CD4-positive, alpha-beta memory T cell (primary cell): ENCODE measurements at regions not wholly inside any gene's neighbourhood (a gene's known extent, or its start where the extent isn't known, plus 50 kb on each side); places are given as distances from the start of the nearest gene placed in this dataset.
"Not testable (repeated sequence)": the region's sequence is repeated elsewhere in the genome, so short reads cannot be mapped to it uniquely, and the experiment has no call there.

Source experiments
- CTCF ChIA-PET: fragments of 350-600 bp; sonication (Branson Sonifier 250); formaldehyde crosslinking; loops from one replicate; lab custom pipeline; 2021; ENCODE audit warnings: inconsistent platforms; ENCODE audit not compliant: partially characterized antibody; lab: Charles Lee
- POLR2A ChIA-PET: fragments of 350-600 bp; sonication (Branson Sonifier 250); formaldehyde crosslinking; loops from one replicate; lab custom pipeline; 2021; ENCODE audit not compliant: partially characterized antibody; lab: Charles Lee
- DNase-seq, 5 donors: peaks; one replicate each; pipeline versions ENCODE4 v3.0.0 to v3.0.0-alpha.2; 2020 to 2022; ENCODE audit warnings: mixed read lengths in 1 of 5
- H3K27ac ChIP-seq: one replicate; pipeline ENCODE4 v1.7.0; 2013; ENCODE audit warnings: low read depth, low read length
- H3K27me3 ChIP-seq: 2 replicates; pipeline ENCODE4 v1.7.0; 2013; ENCODE audit warnings: mild to moderate bottlenecking, low read length, moderate library complexity; ENCODE audit not compliant: insufficient read depth
- H3K36me3 ChIP-seq: 2 replicates; pipeline ENCODE4 v1.7.0; 2013; ENCODE audit warnings: mild to moderate bottlenecking, low read length, moderate library complexity; ENCODE audit not compliant: insufficient read depth
- H3K4me1 ChIP-seq: 2 replicates; pipeline ENCODE4 v1.7.0; 2013; ENCODE audit warnings: mild to moderate bottlenecking, low read length, moderate library complexity; ENCODE audit not compliant: insufficient read depth
- H3K4me3 ChIP-seq, 2 donors: one replicate each; pipeline ENCODE4 v1.7.0; 2013; ENCODE audit warnings: low read length in 2 of 2, mild to moderate bottlenecking in 1 of 2
- H3K9me3 ChIP-seq, 2 donors: one replicate each; pipeline ENCODE4 v1.7.0; 2013; ENCODE audit warnings: low read length in 2 of 2, control low read depth in 1 of 2; ENCODE audit not compliant: control insufficient read depth in 1 of 2
- H3K27ac Mint-ChIP-seq, 7 donors: one replicate each; pipeline ENCODE4 v1.8.0; 2020 to 2021; ENCODE audit warnings: mixed read lengths in 7 of 7, mild to moderate bottlenecking in 6 of 7, inconsistent platforms in 3 of 7, moderate library complexity in 3 of 7
- H3K27me3 Mint-ChIP-seq, 2 donors: one replicate each; pipeline ENCODE4 v1.8.0; 2020 to 2021; ENCODE audit warnings: mixed read lengths in 2 of 2
- H3K36me3 Mint-ChIP-seq, 2 donors: one replicate each; pipeline ENCODE4 v1.8.0; 2020 to 2021; ENCODE audit warnings: mixed read lengths in 2 of 2, inconsistent platforms in 1 of 2, mild to moderate bottlenecking in 1 of 2
- H3K4me1 Mint-ChIP-seq, 4 donors: one replicate each; pipeline ENCODE4 v1.8.0; 2020 to 2021; ENCODE audit warnings: mixed read lengths in 4 of 4, mild to moderate bottlenecking in 1 of 4
- H3K4me3 Mint-ChIP-seq, 8 donors: one replicate each; pipeline ENCODE4 v1.8.0; 2020 to 2021; ENCODE audit warnings: mixed read lengths in 8 of 8, mild to moderate bottlenecking in 7 of 8, moderate library complexity in 6 of 8, inconsistent platforms in 3 of 8
- H3K9me3 Mint-ChIP-seq, 8 donors: one replicate each; pipeline ENCODE4 v1.8.0; 2020 to 2021; ENCODE audit warnings: mixed read lengths in 8 of 8, mild to moderate bottlenecking in 5 of 8, inconsistent platforms in 3 of 8, moderate library complexity in 1 of 8
- intact Hi-C: fragments of 100-400 bp; cut with micrococcal nuclease; formaldehyde crosslinking; loops from one replicate; pipeline ENCODE4 v1.15.1; 2023

DNA sequence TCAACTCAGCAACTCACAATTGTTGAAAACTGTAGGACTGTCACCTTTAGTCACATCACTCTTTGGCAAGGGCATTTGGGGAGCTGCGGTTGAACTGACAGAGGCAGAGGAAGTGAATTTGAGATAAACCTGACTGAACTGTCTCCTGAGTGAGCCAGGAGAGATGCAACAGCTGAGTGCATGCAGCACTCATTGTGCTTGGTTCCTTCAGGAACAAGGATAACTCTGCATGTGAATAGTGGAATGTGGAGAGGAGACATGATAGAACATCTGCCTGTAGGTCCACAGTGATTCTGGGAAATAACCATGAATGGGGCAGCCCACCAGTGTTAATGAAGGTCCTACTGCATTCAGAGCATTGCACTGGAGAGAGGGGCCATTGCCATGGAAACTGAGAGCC is 494.7 kb downstream of the STK39 start:
- peaks cover 2 to 4% of the 10 kb centered on the region in 2 donors for H3K27me3 Mint-ChIP-seq

DNA sequence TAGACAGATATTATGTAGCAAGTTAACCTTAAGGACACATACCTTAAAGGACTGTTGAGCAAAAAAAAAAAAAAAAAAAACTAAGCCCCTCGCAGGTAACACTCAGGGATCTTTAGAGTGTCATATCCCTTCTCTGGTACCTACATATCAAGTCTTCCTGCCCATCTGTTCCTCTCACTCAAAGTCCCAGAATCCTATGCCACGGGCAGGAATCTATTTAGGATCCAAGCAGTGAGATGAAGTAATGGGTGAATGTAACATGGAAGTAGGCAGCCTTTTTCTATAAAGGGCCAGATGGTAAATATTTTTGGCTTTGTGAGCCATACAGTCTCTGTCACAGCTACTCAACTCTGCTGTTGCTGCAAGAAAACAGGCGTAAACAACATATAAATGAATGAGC is 496.7 kb downstream of the STK39 start:
- POLR2A ChIA-PET: no interaction called here
- Histone ChIP-seq H3K9me3 (no peaks in the 10 kb centered on the region), H3K36me3 (no peaks in the 10 kb centered on the region), H3K27ac (no peak overlapping the region), H3K4me1 (no peaks in the 10 kb centered on the region), H3K4me3 (no peak overlapping the region), H3K27me3 (no peaks in the 10 kb centered on the region)
- CTCF ChIA-PET: no interaction called here
- intact Hi-C loops: no loop called here
- Mint-ChIP-seq H3K4me3 (no peak overlapping the region), H3K9me3 (peaks cover 0 to 3% (median 0%) of the 10 kb centered on the region in 8 donors), H3K36me3 (no peaks in the 10 kb centered on the region), H3K27ac (no peak overlapping the region), H3K27me3 (peaks cover 2 to 4% of the 10 kb centered on the region in 2 donors), H3K4me1 (no peaks in the 10 kb centered on the region)
- DNase-seq: no peak

More for the DNA sequence above, 494.7 kb downstream of the STK39 start:
- CTCF ChIA-PET: no interaction called here
- DNase-seq: no peak
- POLR2A ChIA-PET: no interaction called here
- H3K36me3 Mint-ChIP-seq: no peaks in the 10 kb centered on the region
- no peak overlapping the region for H3K27ac ChIP-seq
- H3K4me3 ChIP-seq: no peak overlapping the region
- no peak overlapping the region for H3K4me3 Mint-ChIP-seq
- intact Hi-C loops: no loop called here
- H3K27me3 ChIP-seq: no peaks in the 10 kb centered on the region
- no peak overlapping the region for H3K27ac Mint-ChIP-seq
- H3K36me3 ChIP-seq: no peaks in the 10 kb centered on the region
- H3K4me1 Mint-ChIP-seq: no peaks in the 10 kb centered on the region
- H3K9me3 ChIP-seq: no peaks in the 10 kb centered on the region
- H3K4me1 ChIP-seq: no peaks in the 10 kb centered on the region
- H3K9me3 Mint-ChIP-seq: no peaks in the 10 kb centered on the region

DNA sequence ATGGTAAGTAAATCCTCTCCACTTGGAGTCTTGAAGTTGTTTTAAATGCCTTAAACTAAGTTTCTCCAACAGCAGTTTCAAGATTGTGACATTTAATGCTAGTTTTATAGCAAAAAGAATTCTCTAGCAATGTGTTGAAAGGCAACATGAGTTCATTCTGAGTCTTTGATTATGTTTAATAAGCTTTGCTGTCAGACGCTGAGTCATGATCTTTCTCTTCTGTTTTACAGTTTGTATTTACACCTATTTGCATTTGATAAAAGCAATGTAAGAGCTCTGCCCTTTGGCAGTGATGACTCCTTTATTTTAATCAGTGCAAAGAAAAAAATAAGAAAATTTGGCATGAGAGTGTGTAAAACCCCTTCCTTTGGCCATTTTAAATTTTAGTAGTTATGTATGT is 497.7 kb downstream of the STK39 start:
- no peaks in the 10 kb centered on the region for H3K27me3 ChIP-seq
- H3K27ac ChIP-seq: no peak overlapping the region
- H3K9me3 Mint-ChIP-seq: peaks cover 0 to 3% (median 0%) of the 10 kb centered on the region in 8 donors
- DNase-seq: no peak
- H3K36me3 ChIP-seq: no peaks in the 10 kb centered on the region
- H3K36me3 Mint-ChIP-seq: no peaks in the 10 kb centered on the region
- peaks cover 3 to 4% of the 10 kb centered on the region in 2 donors for H3K27me3 Mint-ChIP-seq
- POLR2A ChIA-PET: no interaction called here
- CTCF ChIA-PET: no interaction called here
- H3K4me3 ChIP-seq: no peak overlapping the region
- H3K4me1 Mint-ChIP-seq: no peaks in the 10 kb centered on the region
- intact Hi-C loops: no loop called here
- no peak overlapping the region for H3K4me3 Mint-ChIP-seq
- H3K4me1 ChIP-seq: no peaks in the 10 kb centered on the region
- H3K27ac Mint-ChIP-seq: no peak overlapping the region
- no peaks in the 10 kb centered on the region for H3K9me3 ChIP-seq

DNA sequence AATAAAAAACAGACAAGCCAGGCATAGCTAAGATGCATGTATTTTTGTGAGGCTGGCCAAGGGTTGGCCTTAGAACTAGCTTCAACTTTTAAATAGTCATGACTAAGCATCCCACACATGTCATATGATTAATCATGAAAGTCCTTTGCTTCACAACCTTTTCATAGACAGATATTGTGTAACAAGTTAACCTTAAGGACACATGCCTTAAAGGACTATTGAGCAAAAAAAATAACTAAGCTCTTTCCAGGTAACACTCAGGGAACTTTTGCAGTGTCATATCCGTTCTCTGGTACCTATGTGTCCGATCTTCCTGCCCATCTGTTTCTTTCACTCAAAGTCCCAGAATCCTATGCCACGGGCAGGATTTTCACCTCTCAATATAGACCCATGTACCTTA is 498.4 kb downstream of the STK39 start:
- ChIA-PET CTCF (no interaction called here), POLR2A (no interaction called here)

DNA sequence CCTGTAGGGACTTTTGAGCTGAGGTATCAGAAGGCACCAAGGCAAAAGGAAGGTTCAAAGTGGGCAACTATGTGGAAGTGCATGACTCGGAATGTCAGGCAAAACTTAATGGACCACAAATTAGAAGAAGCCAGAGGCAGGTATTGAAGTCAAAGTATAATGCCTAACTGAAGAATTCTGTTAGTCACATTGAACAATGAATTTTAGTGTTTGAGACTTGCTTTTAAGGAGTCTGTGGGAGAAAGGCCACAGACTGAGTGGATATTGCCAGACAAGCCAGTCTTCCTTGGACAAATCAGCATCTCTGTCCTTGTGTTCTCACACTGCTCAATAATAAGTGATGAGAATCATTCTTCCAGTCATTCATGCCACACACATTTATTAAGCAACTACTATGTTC is 498.9 kb downstream of the STK39 start:
- Mint-ChIP-seq H3K4me1 (no peaks in the 10 kb centered on the region), H3K9me3 (peaks cover 0 to 3% (median 0%) of the 10 kb centered on the region in 8 donors), H3K36me3 (no peaks in the 10 kb centered on the region), H3K27me3 (peaks cover 3 to 4% of the 10 kb centered on the region in 2 donors), H3K27ac (no peak overlapping the region), H3K4me3 (no peak overlapping the region)
- no peaks in the 10 kb centered on the region for H3K9me3 ChIP-seq
- no peaks in the 10 kb centered on the region for H3K36me3 ChIP-seq
- no peaks in the 10 kb centered on the region for H3K27me3 ChIP-seq
- intact Hi-C loops: no loop called here
- ChIA-PET POLR2A (no interaction called here), CTCF (no interaction called here)
- H3K27ac ChIP-seq: no peak overlapping the region
- H3K4me3 ChIP-seq: no peak overlapping the region
- no peaks in the 10 kb centered on the region for H3K4me1 ChIP-seq
- no peak for DNase-seq

More for the DNA sequence above, 498.4 kb downstream of the STK39 start:
- intact Hi-C loops: no loop called here
- no peak overlapping the region for H3K27ac ChIP-seq
- no peaks in the 10 kb centered on the region for H3K4me1 Mint-ChIP-seq
- peaks cover 0 to 3% (median 0%) of the 10 kb centered on the region in 8 donors for H3K9me3 Mint-ChIP-seq
- no peaks in the 10 kb centered on the region for H3K27me3 ChIP-seq
- H3K27ac Mint-ChIP-seq: no peak overlapping the region
- H3K4me3 Mint-ChIP-seq: no peak overlapping the region
- H3K4me1 ChIP-seq: no peaks in the 10 kb centered on the region
- H3K27me3 Mint-ChIP-seq: peaks cover 3 to 4% of the 10 kb centered on the region in 2 donors
- no peak overlapping the region for H3K4me3 ChIP-seq
- no peaks in the 10 kb centered on the region for H3K36me3 Mint-ChIP-seq
- DNase-seq: no peak
- H3K9me3 ChIP-seq: no peaks in the 10 kb centered on the region
- H3K36me3 ChIP-seq: no peaks in the 10 kb centered on the region

DNA sequence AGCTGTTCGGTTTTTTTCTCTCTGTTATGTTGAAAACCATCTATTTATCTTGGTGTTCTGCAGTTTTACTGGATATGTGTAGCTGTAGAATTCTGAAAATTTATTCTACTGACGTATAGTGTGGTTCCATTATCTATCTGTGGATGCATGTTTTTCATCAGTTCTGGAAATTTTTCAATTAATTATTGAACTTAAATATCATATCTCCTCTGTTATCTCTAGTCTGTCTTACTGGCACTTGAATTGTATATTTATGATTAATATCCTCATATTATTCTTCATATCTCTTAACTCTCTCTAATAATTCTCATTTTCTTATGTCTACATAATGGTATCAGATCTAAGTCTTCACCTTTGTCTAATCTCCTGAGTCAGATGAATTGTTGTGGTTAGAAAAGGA is 501.7 kb downstream of the STK39 start:
- Histone ChIP-seq H3K36me3 (no peaks in the 10 kb centered on the region), H3K4me3 (no peak overlapping the region), H3K27ac (no peak overlapping the region), H3K27me3 (no peaks in the 10 kb centered on the region), H3K4me1 (no peaks in the 10 kb centered on the region), H3K9me3 (no peaks in the 10 kb centered on the region)
- no peak for DNase-seq
- peaks cover 1 to 3% of the 10 kb centered on the region in 2 donors for H3K27me3 Mint-ChIP-seq
- CTCF ChIA-PET: no interaction called here
- intact Hi-C loops: no loop called here
- H3K4me1 Mint-ChIP-seq: no peaks in the 10 kb centered on the region
- H3K4me3 Mint-ChIP-seq: no peak overlapping the region
- POLR2A ChIA-PET: no interaction called here
- peaks cover 0 to 3% (median 0%) of the 10 kb centered on the region in 8 donors for H3K9me3 Mint-ChIP-seq
- no peak overlapping the region for H3K27ac Mint-ChIP-seq
- H3K36me3 Mint-ChIP-seq: no peaks in the 10 kb centered on the region

DNA sequence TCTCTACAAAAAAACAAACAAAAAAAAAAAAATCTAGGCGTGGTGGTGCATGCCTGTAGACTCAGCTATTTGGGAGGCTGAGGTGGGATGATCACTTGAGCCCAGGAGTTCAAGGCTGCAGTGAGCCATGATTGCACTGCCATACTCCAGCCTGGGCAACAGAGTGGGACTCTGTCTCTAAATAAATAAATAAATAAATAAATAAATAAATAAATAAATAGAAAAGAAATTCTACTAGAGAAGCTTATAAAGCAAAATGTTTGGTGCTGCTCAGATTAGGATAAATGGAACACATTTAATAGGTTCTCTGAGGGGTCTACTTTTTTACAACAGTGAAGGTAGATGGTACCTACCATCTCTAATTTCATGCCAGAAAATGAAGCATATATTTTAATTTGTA is 507.5 kb downstream of the STK39 start:
- H3K27ac Mint-ChIP-seq, DNase-seq, H3K27me3 Mint-ChIP-seq, intact Hi-C loops, H3K4me1 Mint-ChIP-seq, H3K9me3 ChIP-seq, CTCF ChIA-PET, H3K27ac ChIP-seq, H3K27me3 ChIP-seq, H3K4me1 ChIP-seq, H3K4me3 Mint-ChIP-seq, POLR2A ChIA-PET, H3K36me3 ChIP-seq, H3K4me3 ChIP-seq, H3K9me3 Mint-ChIP-seq, H3K36me3 Mint-ChIP-seq: not testable (repeated sequence)

DNA sequence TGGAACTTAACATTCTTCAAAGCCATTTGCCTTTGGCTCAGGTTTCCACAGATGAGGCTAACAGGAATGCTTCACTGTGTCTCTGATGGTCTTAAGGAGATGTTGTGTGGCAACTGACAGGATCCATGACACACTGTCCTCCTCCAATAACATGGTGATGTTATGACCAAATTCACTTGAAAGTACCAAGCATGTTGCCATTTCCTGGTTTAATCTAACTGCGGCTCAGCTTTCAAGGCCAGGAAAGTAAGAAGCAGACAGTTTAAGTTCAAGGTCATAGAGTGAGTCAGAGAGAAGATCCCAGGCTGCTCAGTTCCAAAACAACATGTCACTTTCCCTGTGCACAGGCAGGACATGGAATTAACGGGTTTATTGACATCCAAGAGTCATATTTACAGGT is 513.6 kb downstream of the STK39 start:
- H3K27ac ChIP-seq: no peak overlapping the region
- POLR2A ChIA-PET: no interaction called here
- H3K4me3 Mint-ChIP-seq: no peak overlapping the region
- H3K27me3 Mint-ChIP-seq: peaks cover 1% of the 10 kb centered on the region in 2 donors
- no peaks in the 10 kb centered on the region for H3K4me1 ChIP-seq
- CTCF ChIA-PET: no interaction called here
- H3K27ac Mint-ChIP-seq: no peak overlapping the region
- DNase-seq: no peak
- no peaks in the 10 kb centered on the region for H3K36me3 Mint-ChIP-seq
- no peaks in the 10 kb centered on the region for H3K9me3 ChIP-seq
- no peaks in the 10 kb centered on the region for H3K4me1 Mint-ChIP-seq
- intact Hi-C loops: no loop called here
- no peak overlapping the region for H3K4me3 ChIP-seq
- H3K36me3 ChIP-seq: no peaks in the 10 kb centered on the region
- no peaks in the 10 kb centered on the region for H3K27me3 ChIP-seq
- H3K9me3 Mint-ChIP-seq: no peaks in the 10 kb centered on the region
